ENCODE measurements at regions not wholly inside any gene's neighbourhood (a gene's known extent, or its start where the extent isn't known, plus 50 kb on each side); places are given as distances from the start of the nearest gene placed in this dataset.

DNA sequence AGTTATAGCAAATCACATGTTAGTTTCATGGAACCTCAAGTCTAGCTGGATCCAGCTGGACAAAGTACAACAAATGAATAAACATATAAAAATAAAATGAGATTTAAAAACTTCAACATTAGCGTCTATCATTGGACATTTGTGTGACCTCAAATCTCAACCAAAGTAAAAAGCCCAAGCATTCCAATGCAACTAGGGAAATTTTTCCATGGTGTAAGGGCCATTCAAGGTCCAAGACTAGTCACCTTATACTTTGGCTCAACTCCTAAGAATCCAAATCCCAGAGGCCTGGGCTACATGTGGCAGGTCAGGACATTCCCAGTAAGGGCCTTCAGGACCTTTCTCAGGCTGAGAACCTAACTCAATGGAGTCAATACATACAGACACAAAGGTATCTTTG is 137.4 kb upstream of the DMAC1 start:
- no peak for DNase-seq

DNA sequence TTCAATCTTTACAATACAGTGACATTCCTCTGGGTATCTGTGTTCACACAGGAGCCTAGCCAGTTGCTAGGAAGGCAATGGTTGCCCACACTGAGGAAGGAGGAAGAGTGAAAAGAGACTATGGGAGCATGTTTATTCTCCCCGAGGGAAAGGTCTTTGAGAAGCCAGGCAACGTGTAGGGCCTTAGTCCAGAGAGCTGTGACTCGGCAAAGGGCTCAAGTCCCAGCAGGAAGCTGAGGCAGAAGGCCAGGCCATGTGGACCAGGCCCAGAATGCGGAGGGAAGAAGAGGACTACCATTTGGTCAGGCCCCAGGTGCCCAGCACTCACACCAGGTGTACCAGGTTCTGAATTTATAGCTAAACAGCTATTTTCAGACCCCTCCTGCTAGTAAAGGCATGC is 136.6 kb upstream of the DMAC1 start:
- DNase-seq, result no peak

DNA sequence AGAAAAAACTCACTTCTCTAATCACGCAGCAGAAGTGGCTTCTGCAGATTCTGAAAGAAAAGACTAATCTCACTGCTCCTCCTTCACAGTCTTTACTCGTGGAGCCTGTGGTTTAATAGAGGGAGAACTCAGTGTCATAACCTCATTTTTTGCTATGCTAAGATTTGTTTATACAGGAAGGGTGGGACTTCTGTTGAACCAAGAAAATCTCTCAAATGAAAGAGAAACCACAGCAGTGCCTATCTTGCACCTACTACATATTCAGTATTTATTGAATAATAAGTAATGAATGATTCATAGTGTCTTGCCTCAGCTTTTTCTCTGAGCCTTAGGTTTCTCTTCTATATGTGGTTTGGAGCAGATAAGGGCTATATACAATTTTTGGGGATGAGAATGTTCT is 136.1 kb upstream of the DMAC1 start:
- no peak for DNase-seq

DNA sequence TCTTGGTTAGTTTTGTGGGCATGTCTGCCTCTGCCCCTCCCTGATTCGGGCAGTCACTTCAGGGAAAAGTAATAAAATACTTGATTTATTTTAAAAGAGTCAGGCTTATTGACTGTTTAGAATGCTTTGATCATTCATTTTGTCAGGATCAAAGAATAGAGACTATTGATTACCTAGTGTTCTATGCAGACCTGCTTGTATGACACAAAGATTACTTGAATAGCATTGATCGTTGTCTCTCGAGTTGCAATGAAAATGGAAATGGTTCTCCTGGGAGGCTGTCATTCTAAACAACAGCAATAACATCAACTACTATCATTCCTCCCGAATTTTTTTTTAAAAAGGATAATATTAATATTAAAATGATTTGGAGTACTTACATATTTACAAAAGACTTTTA is 133.2 kb upstream of the DMAC1 start:
- DNase-seq, result no peak

DNA sequence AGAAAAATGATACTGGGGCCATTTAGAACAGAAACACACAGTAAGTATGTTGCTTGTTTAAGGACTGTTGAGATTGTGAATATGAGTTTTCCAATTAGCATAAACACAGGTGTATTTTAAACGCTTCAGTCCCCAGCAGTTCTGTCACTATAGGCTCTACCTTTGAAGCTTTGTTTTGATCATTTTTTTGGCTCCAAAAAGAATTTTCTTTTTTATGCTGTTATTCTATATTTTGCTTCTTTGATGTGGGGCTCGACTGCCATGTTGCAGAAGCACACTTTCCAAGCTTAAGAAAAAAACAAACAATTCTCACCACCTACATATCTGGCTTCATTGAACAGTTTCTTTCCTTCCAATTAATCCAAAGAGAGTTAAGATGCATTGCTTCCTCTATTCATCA is 131.0 kb upstream of the DMAC1 start:
- no peak for DNase-seq

DNA sequence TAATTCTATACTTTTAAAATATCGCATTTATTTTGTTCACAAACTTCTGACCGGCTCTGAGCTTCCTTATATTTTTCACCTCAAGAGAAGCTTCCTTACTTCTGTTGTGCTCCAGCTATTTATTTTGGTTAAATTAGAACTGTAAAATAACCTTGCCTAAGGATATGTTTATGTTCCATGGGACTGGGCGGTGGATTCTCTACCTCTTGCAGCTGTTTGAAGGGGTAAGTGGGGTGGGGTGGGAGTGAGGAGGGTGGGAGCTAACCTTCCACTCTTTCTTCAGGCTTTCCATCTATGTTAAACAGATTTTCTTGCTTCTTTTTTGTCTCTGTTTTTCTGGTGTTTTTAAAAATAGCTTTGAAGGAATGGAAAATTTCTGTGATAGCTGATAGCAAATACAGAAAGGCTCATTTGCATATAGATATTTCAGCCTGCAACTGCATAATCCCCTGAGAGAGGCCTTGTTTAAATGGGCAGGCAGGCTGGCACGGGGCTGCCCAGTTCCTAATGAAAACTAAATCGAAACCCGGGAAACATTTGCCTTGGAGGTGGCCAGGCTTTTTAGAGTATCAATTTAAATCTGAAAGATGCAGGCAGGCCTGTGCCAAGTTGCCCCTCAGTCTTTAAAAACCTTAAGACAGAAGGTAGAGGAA is 122.1 kb upstream of the DMAC1 start:
- no peak for DNase-seq

DNA sequence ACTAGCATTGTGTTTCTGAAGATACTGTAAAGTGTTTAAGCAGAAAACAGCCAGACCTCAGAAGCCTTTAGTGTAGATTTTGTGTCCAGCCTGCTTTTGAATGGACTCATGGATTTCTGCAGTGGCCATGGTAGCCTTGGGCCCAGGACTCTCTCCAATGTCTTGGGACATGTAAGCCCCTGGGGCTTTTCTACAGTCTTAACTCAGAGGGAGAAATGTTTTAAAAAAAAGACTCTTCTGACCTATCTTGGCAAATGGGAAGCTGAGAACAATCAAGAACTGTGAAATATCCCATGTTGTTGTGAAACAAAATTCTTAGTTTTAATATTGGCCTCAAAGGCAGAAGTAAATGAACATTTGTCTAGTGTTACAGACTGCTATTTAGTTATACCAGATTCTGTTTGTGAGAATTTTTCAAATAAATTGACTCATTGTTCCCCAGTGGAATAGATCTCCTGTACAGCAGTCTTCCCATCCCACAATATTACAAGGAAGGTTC is 112.5 kb upstream of the DMAC1 start:
- DNase-seq, result no peak

DNA sequence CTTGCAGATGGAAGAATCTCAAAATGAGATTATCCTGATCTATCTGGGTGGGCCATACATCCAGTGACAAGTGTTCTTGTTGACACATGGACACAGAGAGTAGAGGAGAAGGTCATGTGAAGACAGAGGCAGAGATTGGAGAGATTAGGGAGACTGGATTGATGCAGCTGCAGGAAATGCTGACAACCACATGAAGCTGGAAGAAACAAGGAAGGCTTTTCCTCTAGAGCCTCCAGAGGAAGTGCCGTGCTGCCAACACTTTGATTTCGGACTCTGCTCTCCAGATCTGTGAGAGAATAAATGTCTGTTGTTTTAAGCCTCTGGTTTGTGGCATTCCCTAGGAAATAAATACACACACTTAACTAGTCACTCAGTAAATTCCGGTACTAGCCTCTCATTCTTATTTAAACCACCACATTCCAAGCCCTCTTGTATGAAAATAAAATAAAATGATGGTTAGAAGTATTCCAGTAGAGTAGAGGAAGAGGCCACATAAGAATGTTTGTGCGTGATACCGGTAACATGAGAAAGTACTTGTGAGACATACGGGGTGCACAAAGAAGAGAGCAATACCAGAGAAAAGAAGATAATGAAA is 110.9 kb upstream of the DMAC1 start:
- DNase-seq, result no peak

DNA sequence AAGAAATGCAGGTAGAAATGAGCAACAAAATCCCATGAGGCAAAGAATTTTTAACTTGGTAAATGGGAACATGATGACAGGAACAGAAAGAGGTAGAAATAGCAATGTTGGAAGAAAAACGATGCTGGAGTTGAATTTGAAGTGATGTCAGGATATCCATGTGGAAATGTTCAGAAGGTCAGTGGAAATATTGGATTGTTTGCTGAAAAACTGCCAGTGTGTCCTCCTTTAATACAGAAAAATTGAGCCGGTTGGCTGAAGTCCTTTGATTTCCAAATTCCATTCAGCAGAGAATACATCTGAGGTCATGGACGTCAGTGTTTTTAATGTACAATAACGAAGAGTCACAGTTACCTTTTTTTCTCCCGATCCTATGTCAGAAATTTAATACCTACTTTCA is 110.0 kb upstream of the DMAC1 start:
- no peak for DNase-seq

DNA sequence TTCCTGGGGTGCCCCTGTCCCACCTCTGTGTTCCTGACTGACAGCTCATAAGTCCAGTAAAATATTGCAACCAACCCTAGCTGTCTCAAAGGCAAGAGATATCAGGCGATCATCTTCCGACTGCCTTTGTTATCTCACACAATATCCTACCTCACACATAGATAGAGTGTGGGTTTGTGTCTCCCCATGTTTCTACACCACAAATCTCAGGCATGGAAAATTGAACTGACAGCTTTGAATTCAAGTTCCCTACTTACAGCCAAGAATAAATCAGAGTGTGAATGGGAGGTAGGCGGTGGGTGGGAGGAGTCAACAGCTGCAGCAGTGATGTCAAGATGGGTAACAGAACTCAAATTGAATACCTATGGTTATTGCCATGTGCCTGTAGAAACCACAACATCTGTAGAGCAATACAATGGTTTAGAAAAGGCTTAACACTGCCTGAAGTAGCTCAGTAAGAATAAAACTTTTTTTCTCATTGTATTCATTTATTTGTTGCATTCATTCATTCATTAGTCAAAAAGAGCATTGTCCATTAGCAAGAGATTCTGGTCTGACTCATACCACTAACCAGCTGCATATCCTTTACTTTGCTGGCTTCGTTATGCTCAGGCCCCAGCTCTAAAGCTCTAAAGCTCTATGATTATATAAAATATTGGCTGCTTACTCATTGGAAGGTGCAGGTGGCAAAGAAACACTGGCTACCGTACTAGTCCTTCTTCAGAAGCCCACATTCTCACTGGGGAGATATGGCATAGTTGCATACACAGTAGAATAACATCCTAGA is 108.2 kb upstream of the DMAC1 start:
- DNase-seq, result no peak

DNA sequence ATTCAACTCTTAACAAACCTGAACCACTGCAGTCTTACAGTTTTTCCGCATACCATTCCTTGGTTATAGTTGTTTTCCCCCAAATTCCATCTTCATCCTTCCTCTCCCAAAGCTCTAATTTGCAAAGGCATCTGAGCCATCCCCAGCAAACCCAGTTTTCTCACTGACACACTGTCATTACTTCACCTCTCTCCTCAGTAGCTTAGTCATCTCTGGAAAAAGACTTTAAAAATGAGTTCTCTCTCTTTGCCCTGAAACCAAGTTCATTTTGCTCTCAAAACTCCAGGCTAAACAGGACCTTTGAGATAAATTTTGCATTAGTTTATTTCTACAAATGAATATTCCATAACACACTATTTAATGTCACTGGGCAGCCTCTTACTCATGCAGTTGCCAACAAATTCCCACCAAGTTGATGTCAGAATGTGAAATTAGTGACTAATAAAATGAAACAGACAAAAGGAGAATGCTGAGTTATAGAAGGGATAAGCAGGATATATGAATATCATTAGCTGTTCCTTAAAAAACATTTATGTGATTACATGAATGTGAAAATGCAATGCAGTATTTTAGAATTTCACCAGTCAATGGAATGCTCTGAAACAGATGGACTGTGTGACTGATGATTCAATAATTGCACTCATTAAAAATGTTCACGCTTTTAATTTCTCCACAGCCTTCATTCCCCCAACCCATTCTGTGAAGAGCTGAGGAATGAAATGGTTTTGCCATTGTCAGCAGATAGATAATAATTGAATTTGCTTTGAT is 107.4 kb upstream of the DMAC1 start:
- no peak for DNase-seq

DNA sequence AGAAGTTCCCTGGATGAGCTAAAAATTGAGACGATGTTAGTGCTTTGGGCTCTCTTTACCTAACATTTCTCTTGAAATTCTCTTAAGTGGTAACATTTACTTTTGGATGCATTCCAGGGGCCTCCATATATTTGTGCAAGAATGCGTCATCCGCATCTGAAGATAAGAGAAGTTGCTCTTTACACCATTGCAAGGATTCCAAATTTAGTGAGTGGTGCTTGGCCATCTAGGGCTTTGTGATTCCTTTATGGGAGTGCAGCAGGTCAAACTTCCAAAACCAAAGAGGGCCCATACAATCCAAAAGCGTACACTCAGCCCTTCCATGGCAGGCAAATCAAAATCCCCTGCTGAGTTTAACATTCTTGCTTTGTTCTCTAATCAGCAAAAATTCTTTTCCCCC is 102.0 kb upstream of the DMAC1 start:
- no peak for DNase-seq

DNA sequence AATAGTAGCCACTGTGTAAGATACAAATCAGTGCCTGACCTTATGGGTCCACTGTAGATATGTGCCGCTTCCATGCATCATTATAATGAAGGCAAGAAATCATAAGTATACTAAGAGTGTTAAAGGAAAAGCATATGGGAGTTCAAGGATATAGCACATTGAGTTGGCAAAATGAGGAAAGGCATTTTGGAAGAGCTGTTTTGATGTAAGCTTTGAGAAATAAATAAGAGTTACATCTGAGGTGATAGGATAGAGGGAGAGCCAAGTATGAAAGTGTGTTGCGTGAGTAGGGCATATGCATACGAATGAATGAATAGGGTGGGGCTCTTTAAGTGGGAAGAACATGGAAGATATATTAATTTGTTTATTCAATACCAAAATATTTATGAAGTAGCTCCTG is 101.0 kb upstream of the DMAC1 start:
- DNase-seq, result no peak

DNA sequence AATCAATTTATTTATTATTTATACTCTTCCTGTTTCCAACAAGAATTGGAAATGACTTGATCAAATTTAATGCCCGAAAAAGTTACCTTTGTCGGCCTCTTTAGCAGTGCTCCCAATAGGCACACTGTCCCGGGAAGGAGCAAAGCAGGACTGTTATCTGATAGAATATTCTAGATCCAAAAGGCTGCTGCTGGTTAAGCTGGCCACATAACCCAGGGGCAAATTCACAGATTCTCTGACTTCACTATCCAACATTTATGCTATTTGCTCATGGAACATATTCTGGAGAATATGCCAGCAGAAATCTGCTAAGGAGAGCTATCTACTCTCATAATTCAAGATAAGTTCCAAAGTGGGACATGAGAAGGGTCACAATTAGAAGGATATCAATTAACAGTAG is 100.2 kb upstream of the DMAC1 start:
- no peak for DNase-seq

DNA sequence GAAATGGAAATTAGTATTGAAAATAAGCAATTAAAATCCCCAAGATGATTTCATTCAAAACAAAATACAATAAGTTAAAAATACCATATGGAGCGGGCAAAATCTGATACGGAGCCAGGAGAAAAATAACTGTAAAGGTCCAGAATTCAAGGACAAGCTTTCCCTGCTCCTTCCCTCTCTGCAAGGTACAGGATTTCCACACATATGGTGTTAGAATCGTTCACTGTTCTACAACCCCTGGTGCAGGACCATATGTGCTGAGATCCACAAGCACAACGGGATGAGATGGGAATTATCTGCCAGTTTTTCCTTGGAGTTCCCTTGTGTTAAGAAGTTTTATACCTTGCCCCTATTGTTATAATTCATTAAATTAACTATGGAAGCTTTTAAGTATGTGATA is 94.7 kb upstream of the DMAC1 start:
- DNase-seq, result no peak

DNA sequence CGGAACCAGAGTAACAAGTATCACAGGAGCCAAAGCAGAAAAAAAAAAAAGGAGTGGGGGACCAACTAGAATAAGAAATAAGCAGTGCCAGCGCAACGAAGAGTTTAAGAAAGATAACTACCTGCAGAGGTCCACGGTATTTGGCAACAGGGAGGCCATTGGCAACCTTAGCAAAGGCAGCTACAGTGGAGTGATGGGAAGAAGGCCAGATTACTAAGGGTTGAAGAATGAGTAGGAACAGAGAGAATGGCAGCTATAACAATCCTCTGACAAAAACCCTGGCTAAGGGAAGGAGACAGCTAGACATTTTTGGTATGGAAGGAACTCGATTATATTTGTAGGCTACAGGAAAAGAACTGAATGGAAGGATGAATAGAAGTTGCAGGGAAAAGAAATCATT is 93.4 kb upstream of the DMAC1 start:
- no peak for DNase-seq

DNA sequence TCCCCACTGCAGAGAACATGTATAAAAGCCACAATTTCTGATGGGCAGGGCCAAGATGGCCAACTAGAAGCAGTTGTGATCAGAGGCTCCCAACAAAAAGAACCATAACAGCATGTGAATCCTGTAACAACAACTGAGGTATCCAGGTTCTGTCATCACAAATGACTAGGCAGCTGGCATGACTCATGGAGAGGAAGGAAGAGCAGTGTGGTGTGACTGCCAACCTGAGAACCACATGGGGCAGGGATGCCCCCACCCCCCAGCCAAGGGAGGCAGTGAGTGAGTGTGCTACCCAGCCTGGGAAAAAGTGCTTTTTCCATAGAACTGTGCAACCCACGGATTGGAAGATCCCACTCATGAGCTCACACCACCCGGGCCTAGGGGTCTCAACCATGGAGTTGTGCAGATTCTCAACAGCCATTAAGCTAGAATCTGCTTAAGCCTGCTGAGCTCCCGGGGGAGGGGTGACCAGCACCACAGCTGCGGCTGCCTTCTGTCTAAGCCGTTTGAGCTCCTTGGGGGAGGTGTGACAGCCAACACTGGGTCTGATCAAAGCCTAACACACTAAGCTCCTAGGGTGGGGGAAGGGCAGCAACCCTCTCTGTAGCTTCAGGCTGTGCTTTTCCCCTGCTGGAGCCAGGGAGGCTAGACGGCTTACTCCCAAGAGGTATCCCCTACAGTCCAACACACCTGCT is 80.1 kb upstream of the DMAC1 start:
- no peak for DNase-seq

DNA sequence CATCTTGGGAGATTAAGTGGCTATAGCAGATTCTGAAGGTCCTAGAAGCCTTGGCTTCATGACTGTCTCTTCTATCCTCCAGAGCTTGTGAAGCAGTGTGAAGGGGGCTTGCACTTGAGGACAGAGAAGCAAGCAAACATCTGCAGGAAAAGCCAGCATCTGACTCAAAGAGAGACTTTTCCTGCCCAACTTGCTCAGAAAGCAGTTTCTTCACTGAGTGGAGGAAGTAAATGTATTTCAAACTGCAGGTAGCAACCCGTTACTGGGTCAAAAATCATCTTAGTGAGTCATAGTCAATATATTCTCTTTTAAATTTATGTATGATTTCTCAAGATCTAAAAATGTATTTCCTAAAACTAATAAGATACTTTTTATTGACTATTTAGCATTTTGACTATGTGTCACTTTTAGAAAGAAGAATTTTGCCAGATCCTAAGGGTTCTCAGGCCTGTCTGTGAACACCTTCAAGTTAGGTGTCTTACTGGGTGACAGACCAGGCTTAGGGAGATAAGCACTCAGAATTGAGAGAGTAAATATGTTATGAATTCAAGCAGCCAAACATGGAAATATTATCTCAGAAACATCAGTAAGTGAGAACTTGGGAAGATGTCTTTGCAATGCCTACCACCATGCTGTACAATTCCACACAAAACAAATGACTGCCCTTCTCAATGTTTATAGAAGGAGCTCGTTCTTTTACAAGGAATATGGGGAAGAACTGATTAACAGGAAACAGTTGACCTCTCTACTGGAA is 72.6 kb upstream of the DMAC1 start:
- no peak for DNase-seq

DNA sequence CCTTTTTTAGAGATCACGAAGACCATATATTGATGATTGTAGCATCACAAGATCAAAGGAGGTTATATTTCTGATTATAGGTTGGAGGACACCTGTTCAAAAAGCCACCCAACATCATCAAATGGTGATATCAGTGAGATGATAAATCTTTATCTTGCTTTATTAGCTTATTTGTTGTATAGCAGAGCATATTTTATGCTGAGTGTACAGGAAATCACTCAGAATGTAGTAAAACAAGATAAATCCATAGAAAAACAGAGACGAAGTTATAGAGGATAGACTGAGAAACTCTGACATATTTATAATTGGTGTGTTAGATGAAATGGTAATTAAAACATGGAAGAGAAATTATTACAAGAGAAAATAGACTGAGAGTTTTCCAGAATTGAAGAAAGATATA is 69.8 kb upstream of the DMAC1 start:
- DNase-seq, result no peak

DNA sequence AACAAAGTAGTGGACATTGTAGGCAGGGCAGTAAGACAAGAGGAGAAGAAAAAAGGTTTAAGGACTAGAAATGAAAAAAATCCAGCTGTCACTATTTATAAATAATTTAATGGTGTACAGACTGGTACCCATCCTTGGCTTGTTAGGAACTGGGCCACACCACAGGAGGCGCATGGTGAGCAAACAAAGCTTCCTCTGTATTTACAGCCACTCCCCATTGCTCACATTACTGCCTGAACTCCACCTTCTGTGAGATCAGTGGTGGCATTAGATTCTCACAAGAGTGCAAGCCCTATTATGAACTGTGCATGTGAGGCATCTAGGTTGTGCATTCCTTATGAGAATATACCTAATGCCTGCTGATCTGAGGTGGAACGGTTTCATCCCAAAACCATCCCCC is 62.6 kb upstream of the DMAC1 start:
- DNase-seq, result no peak

DNA sequence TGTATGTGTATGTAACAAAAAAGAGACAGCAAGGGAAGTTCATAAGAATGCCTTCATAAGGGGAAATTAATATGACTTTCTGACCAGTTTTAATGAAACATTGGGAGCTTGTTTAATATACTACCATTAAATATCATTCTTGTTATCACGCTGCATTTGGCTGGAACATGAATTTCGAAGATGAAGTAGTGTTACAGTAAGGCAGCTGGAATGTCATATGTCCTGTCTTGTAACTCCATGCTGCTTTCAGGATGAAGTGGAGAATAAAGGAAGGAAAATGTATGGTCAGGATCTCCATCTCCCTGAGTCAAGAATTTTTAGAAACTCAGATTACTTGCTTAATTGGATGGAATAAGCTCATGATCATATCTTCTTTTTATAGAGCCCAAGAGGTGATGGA is 61.5 kb upstream of the DMAC1 start:
- DNase-seq, result no peak

DNA sequence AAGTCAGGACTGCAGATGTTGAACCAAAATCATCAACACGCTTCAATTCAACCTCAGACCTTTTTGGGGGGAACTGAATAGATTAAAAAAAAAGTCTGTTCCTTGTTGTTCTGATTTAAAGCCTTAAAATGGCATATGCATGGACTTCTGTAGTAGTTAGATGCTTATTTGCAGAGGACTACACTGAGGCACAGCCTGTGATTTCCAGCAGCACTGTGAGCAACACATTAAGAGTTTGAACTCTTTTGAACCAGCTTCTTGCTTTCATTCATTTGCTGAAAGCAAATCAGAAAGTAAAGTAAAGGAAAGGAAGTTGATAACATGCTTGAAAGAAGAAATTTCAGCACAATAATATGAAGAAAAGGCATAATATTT is 60.7 kb upstream of the DMAC1 start:
- DNase-seq, result no peak
